GM12891 (cell line): ENCODE measurements at regions not wholly inside any gene's neighbourhood (a gene's known extent, or its start where the extent isn't known, plus 50 kb on each side); places are given as distances from the start of the nearest gene placed in this dataset.

ENCODE experiments used
- PAX5 ChIP-seq: IDR thresholded peaks from 2 replicates; pipeline ENCODE4 v1.6.1; 2011; ENCODE audit warnings: low read length, moderate library complexity, mild to moderate bottlenecking; ENCODE audit not compliant: insufficient read depth, severe bottlenecking
- POLR2A ChIP-seq: IDR thresholded peaks from 2 replicates; pipeline ENCODE4 v1.6.1; 2011; ENCODE audit warnings: low read depth, low read length, control low read depth
- POLR2AphosphoS5 ChIP-seq: IDR thresholded peaks from 2 replicates; pipeline ENCODE4 v1.6.1; 2011; ENCODE audit warnings: low read depth, low read length, control low read depth
- POU2F2 ChIP-seq: IDR thresholded peaks from 2 replicates; pipeline ENCODE4 v1.6.1; 2011; ENCODE audit warnings: low read depth, mild to moderate bottlenecking, control low read depth, low read length, moderate library complexity
- SPI1 ChIP-seq: IDR thresholded peaks from 2 replicates; pipeline ENCODE4 v1.6.1; 2011; ENCODE audit warnings: low read depth, low read length, control low read depth
- TAF1 ChIP-seq: IDR thresholded peaks from 2 replicates; pipeline ENCODE4 v1.6.1; 2011; ENCODE audit warnings: low read depth, low read length, control low read depth

DNA sequence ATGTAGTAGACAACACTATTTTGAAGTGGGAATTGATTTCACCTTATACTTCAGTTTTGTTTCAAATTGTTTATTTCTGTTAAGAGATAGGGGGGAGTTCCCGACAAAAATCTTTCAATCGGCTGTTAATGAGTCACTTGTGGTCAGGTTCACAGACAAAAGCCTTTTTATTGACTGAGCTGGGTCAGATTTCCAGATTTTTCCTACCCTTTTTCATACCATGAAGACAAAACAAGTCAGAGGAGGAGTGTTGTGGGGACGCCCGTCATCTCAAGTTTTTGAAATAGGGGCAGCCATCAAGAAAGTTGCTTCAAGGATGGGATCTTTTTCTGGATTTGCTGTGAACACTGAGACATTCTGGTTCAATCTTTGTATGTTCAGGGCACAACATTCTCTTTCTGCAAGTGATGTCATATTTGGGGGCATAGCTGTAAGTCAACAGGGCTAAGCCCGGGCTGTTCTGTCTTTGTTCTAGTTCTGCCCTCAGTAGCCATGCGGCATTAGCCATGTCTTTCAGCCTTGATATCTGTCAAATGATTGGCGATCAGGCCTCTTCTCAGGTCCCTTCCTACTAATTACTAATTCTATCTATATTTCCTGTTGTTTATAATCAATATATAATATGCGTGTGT lies 496.0 kb upstream of the MARCKS start:
- TF ChIP-seq POLR2A (no peak), POLR2AphosphoS5 (no peak), TAF1 (no peak), SPI1 (no peak), PAX5 (no peak), POU2F2 (no peak)
